Adrenal gland (tissue), 5 donors: ENCODE measurements at regions not wholly inside any gene's neighbourhood (a gene's known extent, or its start where the extent isn't known, plus 50 kb on each side); places are given as distances from the start of the nearest gene placed in this dataset.

Experiments
- CTCF ChIP-seq, 6 experiments: fragments of 450-650 bp in 4 of 6; fragments of 200-600 bp in 2 of 6; sonication (generic) in 1 of 6; IDR thresholded peaks; 1 replicate in 5 of 6; 2 replicates in 1 of 6; pipeline versions ENCODE4 v1.5.1 to v1.8.0; 2016 to 2021; ENCODE audit warnings: antibody characterized with exemption in 6 of 6, mild to moderate bottlenecking in 2 of 6, moderate library complexity in 1 of 6
- POLR2A ChIP-seq, 2 donors: fragments of 450-650 bp; IDR thresholded peaks; one replicate each; pipeline ENCODE4 v1.6.1; 2017; ENCODE audit warnings: antibody characterized with exemption in 2 of 2, mild to moderate bottlenecking in 2 of 2, moderate library complexity in 1 of 2
- donor health status: DM: no; HTN: no; CAD: no.

- no peak for TF ChIP-seq CTCF (IDR thresholded peaks at IDR 0.05)
- TF ChIP-seq POLR2A (IDR thresholded peaks at IDR 0.05): no peak
Measured at GRCh38 chr5:174197929-174198328, 152.4 kb downstream of the NSG2 start.
